Adrenal gland (tissue), 5 donors: ENCODE measurements at regions not wholly inside any gene's neighbourhood (a gene's known extent, or its start where the extent isn't known, plus 50 kb on each side); places are given as distances from the start of the nearest gene placed in this dataset.

Source experiments
- POLR2A ChIP-seq, 2 donors: fragments of 450-650 bp; IDR thresholded peaks; one replicate each; pipeline ENCODE4 v1.6.1; 2017; ENCODE audit warnings: antibody characterized with exemption in 2 of 2, mild to moderate bottlenecking in 2 of 2, moderate library complexity in 1 of 2
- TF ChIP-seq, protein P1 (sequence below), 6 experiments: fragments of 450-650 bp in 4 of 6; fragments of 200-600 bp in 2 of 6; sonication (generic) in 1 of 6; IDR thresholded peaks; 1 replicate in 5 of 6; 2 replicates in 1 of 6; pipeline versions ENCODE4 v1.5.1 to v1.8.0; 2016 to 2021; ENCODE audit warnings: antibody characterized with exemption in 6 of 6, mild to moderate bottlenecking in 2 of 6, moderate library complexity in 1 of 6
- donor health status: DM: no; HTN: no; CAD: no.

DNA sequence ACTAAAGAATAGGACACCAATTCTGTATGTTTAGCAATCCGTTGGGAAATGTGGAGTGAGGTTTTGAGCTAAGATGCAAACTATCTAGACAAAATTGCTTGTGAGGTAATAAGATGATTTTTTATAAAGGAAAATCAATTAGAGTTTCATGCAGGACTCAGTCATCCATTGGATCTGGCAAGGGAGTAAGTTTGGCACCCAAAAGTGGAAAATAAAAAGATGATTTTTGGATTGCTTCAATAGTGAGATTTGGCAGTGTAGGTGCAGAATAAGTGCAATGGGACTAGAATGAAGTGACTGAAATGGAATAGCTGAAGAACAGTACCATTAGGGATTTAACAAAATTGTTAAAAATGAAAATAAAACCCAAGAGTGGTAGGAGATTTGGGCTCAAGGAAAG is 290.5 kb upstream of the EPHA5 start:
- no peak for TF ChIP-seq POLR2A (IDR thresholded peaks at IDR 0.05)
- TF ChIP-seq, protein P1, sequence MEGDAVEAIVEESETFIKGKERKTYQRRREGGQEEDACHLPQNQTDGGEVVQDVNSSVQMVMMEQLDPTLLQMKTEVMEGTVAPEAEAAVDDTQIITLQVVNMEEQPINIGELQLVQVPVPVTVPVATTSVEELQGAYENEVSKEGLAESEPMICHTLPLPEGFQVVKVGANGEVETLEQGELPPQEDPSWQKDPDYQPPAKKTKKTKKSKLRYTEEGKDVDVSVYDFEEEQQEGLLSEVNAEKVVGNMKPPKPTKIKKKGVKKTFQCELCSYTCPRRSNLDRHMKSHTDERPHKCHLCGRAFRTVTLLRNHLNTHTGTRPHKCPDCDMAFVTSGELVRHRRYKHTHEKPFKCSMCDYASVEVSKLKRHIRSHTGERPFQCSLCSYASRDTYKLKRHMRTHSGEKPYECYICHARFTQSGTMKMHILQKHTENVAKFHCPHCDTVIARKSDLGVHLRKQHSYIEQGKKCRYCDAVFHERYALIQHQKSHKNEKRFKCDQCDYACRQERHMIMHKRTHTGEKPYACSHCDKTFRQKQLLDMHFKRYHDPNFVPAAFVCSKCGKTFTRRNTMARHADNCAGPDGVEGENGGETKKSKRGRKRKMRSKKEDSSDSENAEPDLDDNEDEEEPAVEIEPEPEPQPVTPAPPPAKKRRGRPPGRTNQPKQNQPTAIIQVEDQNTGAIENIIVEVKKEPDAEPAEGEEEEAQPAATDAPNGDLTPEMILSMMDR (IDR thresholded peaks at IDR 0.05): no peak
